Cardiac muscle cell (in vitro differentiated cells and primary cell): ENCODE measurements at regions not wholly inside any gene's neighbourhood (a gene's known extent, or its start where the extent isn't known, plus 50 kb on each side); places are given as distances from the start of the nearest gene placed in this dataset.

Experiments used
- DNase-seq, 2 donors: peaks; one replicate each; pipeline versions ENCODE4 v3.0.0 to v3.0.0-alpha.2; 2010 to 2017; ENCODE audit warnings: low read depth in 1 of 2, low spot score in 1 of 2
- H3K27ac ChIP-seq: fragments of 200-600 bp; sonication (generic); 2 replicates; pipeline ENCODE4 v1.5.1; 2016
- H3K27me3 ChIP-seq: fragments of 200-600 bp; sonication (generic); 2 replicates; pipeline ENCODE4 v1.6.0; 2016; ENCODE audit warnings: control low read depth
- H3K36me3 ChIP-seq: fragments of 200-600 bp; sonication (generic); 2 replicates; pipeline ENCODE4 v1.5.1; 2016; ENCODE audit warnings: control low read depth
- H3K4me1 ChIP-seq: fragments of 200-600 bp; sonication (generic); 2 replicates; pipeline ENCODE4 v1.8.1; 2017; ENCODE audit warnings: low read depth, mild to moderate bottlenecking, mixed run types
- H3K4me3 ChIP-seq: fragments of 200-600 bp; sonication (generic); 2 replicates; pipeline ENCODE4 v1.5.1; 2016; ENCODE audit warnings: mild to moderate bottlenecking
- H3K9me3 ChIP-seq: fragments of 200-600 bp; sonication (generic); 2 replicates; pipeline ENCODE4 v1.5.1; 2017; ENCODE audit warnings: low read depth, mild to moderate bottlenecking, control low read depth
- CTCF ChIP-seq: IDR thresholded peaks from 2 replicates; pipeline ENCODE4 v1.5.1; 2012; ENCODE audit warnings: low read depth, mild to moderate bottlenecking, low read length

GRCh38 chrX:45689971-45690370 lies 489.3 kb upstream of the DIPK2B start:
- H3K36me3 ChIP-seq = no peaks in the 10 kb centered on the region
- no peaks in the 10 kb centered on the region for H3K4me1 ChIP-seq
- DNase-seq = no peak
- no peak overlapping the region for H3K4me3 ChIP-seq
- no peaks in the 10 kb centered on the region for H3K27me3 ChIP-seq
- H3K27ac ChIP-seq = no peak overlapping the region
- no peak for TF ChIP-seq CTCF
- H3K9me3 ChIP-seq = no peaks in the 10 kb centered on the region

GRCh38 chrX:45683914-45684313 lies 483.2 kb upstream of the DIPK2B start:
- H3K9me3 ChIP-seq = no peaks in the 10 kb centered on the region

GRCh38 chrX:45681891-45682290 lies 481.2 kb upstream of the DIPK2B start:
- H3K9me3 ChIP-seq = no peaks in the 10 kb centered on the region
- DNase-seq = no peak
- H3K36me3 ChIP-seq = no peaks in the 10 kb centered on the region
- TF ChIP-seq CTCF = no peak
- no peaks in the 10 kb centered on the region for H3K27me3 ChIP-seq
- H3K4me3 ChIP-seq = no peak overlapping the region
- H3K4me1 ChIP-seq = no peaks in the 10 kb centered on the region
- no peak overlapping the region for H3K27ac ChIP-seq

More at GRCh38 chrX:45683914-45684313, 483.2 kb upstream of the DIPK2B start:
- no peaks in the 10 kb centered on the region for H3K27me3 ChIP-seq
- no peak for DNase-seq
- TF ChIP-seq CTCF = no peak
- no peaks in the 10 kb centered on the region for H3K4me1 ChIP-seq
- H3K4me3 ChIP-seq = no peak overlapping the region
- H3K36me3 ChIP-seq = no peaks in the 10 kb centered on the region
- no peak overlapping the region for H3K27ac ChIP-seq

- H3K4me1 ChIP-seq = no peaks in the 10 kb centered on the region
Observed at GRCh38 chrX:45669715-45670340, 469.2 kb upstream of the DIPK2B start.

GRCh38 chrX:45668686-45669443 lies 468.2 kb upstream of the DIPK2B start:
- Histone ChIP-seq H3K4me1 (no peaks in the 10 kb centered on the region), H3K27ac (no peak overlapping the region), H3K9me3 (no peaks in the 10 kb centered on the region), H3K36me3 (no peaks in the 10 kb centered on the region), H3K4me3 (no peak overlapping the region), H3K27me3 (no peaks in the 10 kb centered on the region)
- no peak for TF ChIP-seq CTCF
- peak in 1 of 2 donors; percentile 74 for DNase-seq

More at GRCh38 chrX:45669715-45670340, 469.2 kb upstream of the DIPK2B start:
- no peaks in the 10 kb centered on the region for H3K36me3 ChIP-seq
- no peak overlapping the region for H3K27ac ChIP-seq
- peak in 1 of 2 donors; percentile 51 for DNase-seq
- TF ChIP-seq CTCF = no peak
- no peak overlapping the region for H3K4me3 ChIP-seq
- H3K27me3 ChIP-seq = no peaks in the 10 kb centered on the region
- H3K9me3 ChIP-seq = no peaks in the 10 kb centered on the region
